Neural cell (in vitro differentiated cells): ENCODE measurements at regions not wholly inside any gene's neighbourhood (a gene's known extent, or its start where the extent isn't known, plus 50 kb on each side); places are given as distances from the start of the nearest gene placed in this dataset.

Source experiments
- EP300 ChIP-seq: fragments of 450-650 bp; conservative IDR thresholded peaks from 2 replicates; pipeline ENCODE4 v1.6.1; 2014; ENCODE audit warnings: antibody characterized with exemption, mild to moderate bottlenecking, moderate library complexity; ENCODE audit not compliant: poor library complexity, severe bottlenecking
- MXI1 ChIP-seq: fragments of 450-650 bp; conservative IDR thresholded peaks from 2 replicates; pipeline ENCODE4 v1.6.1; 2014; ENCODE audit warnings: antibody characterized with exemption, mild to moderate bottlenecking; ENCODE audit not compliant: poor library complexity, severe bottlenecking
- POLR2AphosphoS5 ChIP-seq: IDR thresholded peaks from 2 replicates; pipeline ENCODE4 v1.6.1; 2012
- SMC3 ChIP-seq: fragments of 450-650 bp; conservative IDR thresholded peaks from 2 replicates; pipeline ENCODE4 v1.6.1; 2014; ENCODE audit warnings: antibody characterized with exemption, mild to moderate bottlenecking, moderate library complexity; ENCODE audit not compliant: poor library complexity
- TAF1 ChIP-seq: IDR thresholded peaks from 2 replicates; pipeline ENCODE4 v1.6.1; 2012; ENCODE audit warnings: low read depth
- TF ChIP-seq, protein P1 (sequence below): fragments of 450-650 bp; IDR thresholded peaks from 2 replicates; pipeline ENCODE4 v1.5.1; 2014; ENCODE audit warnings: antibody characterized with exemption, mild to moderate bottlenecking, moderate library complexity; ENCODE audit not compliant: poor library complexity, severe bottlenecking
- TF ChIP-seq, protein P2 (sequence below): IDR thresholded peaks from 2 replicates; pipeline ENCODE4 v1.6.1; 2012; ENCODE audit warnings: borderline replicate concordance

DNA sequence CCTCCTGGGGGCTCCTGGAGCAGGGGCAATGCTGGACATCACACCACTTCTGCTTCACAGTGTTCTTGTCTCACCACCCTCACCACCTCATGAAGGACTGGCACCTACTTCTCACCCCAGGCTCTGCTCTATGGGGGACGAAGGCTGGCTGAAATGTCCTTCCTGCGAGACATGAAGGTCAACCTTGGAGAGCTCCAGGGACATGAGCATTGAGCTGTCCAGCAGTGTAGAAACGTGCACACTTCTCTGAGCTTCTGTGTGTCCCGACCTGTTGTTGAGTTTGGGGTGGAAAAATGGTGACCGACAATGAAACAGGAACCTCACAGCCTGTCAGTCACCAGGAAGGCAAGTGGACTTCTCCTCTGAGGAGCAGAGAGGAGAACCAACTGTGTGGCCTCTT is 68.6 kb upstream of the ADAMTS16 start:
- TF ChIP-seq TAF1 (no peak), POLR2AphosphoS5 (no peak), EP300 (no peak), MXI1 (no peak), SMC3 (no peak)
- TF ChIP-seq, protein P1, sequence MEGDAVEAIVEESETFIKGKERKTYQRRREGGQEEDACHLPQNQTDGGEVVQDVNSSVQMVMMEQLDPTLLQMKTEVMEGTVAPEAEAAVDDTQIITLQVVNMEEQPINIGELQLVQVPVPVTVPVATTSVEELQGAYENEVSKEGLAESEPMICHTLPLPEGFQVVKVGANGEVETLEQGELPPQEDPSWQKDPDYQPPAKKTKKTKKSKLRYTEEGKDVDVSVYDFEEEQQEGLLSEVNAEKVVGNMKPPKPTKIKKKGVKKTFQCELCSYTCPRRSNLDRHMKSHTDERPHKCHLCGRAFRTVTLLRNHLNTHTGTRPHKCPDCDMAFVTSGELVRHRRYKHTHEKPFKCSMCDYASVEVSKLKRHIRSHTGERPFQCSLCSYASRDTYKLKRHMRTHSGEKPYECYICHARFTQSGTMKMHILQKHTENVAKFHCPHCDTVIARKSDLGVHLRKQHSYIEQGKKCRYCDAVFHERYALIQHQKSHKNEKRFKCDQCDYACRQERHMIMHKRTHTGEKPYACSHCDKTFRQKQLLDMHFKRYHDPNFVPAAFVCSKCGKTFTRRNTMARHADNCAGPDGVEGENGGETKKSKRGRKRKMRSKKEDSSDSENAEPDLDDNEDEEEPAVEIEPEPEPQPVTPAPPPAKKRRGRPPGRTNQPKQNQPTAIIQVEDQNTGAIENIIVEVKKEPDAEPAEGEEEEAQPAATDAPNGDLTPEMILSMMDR = no peak
- TF ChIP-seq, protein P2, sequence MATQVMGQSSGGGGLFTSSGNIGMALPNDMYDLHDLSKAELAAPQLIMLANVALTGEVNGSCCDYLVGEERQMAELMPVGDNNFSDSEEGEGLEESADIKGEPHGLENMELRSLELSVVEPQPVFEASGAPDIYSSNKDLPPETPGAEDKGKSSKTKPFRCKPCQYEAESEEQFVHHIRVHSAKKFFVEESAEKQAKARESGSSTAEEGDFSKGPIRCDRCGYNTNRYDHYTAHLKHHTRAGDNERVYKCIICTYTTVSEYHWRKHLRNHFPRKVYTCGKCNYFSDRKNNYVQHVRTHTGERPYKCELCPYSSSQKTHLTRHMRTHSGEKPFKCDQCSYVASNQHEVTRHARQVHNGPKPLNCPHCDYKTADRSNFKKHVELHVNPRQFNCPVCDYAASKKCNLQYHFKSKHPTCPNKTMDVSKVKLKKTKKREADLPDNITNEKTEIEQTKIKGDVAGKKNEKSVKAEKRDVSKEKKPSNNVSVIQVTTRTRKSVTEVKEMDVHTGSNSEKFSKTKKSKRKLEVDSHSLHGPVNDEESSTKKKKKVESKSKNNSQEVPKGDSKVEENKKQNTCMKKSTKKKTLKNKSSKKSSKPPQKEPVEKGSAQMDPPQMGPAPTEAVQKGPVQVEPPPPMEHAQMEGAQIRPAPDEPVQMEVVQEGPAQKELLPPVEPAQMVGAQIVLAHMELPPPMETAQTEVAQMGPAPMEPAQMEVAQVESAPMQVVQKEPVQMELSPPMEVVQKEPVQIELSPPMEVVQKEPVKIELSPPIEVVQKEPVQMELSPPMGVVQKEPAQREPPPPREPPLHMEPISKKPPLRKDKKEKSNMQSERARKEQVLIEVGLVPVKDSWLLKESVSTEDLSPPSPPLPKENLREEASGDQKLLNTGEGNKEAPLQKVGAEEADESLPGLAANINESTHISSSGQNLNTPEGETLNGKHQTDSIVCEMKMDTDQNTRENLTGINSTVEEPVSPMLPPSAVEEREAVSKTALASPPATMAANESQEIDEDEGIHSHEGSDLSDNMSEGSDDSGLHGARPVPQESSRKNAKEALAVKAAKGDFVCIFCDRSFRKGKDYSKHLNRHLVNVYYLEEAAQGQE = no peak
